ENCODE measurements at regions not wholly inside any gene's neighbourhood (a gene's known extent, or its start where the extent isn't known, plus 50 kb on each side); places are given as distances from the start of the nearest gene placed in this dataset.
A peak's percentile ranks its signal among the peaks of the same experiment; 100 is the strongest.

DNA sequence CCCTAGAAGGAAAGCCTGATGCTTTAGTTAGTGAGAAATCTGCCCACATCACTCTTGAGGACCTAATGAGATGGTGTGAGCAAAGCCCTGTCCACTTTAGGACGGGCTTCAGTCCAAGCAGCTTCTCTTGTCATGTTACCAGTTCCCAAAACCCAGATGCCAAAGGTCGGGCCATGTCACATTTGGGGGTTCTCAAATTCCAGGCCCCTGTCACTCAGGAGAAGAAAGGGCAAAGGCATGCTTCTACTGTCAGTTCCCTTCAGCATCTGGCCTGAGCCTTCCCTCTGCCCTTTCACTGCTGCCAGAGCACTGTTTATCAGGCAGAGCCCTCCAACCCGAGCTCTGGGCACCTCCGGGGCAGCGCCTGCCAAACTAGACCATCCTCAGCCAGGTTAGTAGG, 556.0 kb downstream of the BNC2 start:
- DNase-seq (ENCODE audit: low spot score) = no peak

DNA sequence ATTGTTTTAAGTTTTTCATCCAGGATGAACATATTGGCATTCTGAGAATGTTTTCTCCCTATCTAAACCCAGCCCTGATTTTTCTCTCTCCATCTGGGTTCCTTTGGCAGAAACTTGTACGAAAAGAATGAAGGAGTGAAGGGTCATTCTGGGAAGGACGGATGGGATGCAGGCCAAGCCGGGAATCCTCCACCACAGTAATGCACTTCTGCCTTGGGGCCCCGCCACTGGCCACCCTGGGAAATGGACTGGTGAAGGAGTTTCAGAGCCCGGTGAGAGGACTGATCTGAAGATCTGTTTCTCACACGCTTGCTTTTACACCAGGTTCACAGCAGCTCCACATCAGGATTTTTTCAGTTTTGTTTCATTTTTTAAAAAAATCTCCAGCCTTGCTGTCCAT, 554.8 kb downstream of the BNC2 start:
- DNase-seq (ENCODE audit: low spot score) = no peak

DNA sequence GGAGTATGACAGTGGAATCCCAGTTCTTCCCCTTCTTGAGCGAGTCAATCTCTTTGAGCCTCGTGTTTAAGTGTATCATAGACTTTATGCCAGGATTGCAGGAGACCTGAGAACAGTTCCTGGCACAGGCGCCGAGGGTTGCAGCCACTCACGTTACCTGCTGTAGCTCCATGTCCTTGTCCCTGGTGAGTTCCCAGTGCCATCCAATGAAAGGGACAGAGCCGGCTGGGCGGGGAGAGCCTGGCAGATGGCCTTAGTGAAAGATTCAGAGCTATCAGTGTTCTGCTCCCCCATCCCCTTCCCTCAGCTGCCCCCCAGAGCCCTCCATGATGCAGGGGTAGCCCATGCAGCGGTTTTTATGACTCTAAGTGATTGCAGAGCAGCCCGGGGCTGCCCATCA, 554.0 kb downstream of the BNC2 start:
- DNase-seq (ENCODE audit: low spot score) = no peak

DNA sequence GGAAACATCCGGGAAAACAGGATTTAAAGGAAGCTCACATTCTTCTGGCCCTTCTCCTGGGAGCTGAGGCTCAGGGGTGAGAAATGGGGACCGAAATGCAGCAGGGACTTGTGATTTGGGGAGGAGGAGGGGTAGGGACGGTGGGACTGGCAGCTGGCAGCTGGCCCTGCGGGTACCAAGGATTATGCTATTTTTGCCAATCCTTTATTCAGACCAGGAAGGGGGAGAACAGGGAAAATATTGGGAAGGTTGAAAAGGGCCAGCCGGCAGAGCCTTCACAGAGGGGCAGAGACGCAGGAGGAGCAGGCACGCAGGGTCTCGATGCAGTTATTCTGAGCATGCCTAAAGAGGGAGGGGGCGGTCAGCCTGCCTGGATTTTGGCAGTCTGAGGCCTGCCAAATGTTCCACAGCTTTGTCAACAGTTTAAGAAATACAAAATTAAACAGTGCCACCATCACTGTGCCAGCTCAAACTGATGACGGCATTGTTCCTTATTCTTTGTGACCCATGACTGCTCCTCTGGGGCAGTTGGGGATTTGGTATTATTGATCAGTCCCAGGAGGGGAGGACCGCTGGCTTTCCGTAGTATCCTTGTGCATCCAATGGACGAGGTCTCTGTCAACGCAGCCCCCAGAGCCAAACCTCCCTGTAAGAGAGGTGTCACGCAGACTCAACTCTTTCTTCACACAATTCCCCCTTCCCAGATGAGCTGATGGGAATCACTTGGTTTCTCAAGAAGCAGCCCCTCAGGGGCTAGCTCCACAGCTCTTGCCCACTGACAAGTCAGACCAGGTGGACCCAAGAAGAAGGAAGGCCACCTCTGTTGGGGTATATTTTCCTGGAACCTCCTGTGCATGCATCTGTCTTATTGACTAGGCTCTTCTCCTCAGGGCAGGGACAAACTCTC, 553.3 kb downstream of the BNC2 start:
- DNase-seq (ENCODE audit: low spot score) = no peak

DNA sequence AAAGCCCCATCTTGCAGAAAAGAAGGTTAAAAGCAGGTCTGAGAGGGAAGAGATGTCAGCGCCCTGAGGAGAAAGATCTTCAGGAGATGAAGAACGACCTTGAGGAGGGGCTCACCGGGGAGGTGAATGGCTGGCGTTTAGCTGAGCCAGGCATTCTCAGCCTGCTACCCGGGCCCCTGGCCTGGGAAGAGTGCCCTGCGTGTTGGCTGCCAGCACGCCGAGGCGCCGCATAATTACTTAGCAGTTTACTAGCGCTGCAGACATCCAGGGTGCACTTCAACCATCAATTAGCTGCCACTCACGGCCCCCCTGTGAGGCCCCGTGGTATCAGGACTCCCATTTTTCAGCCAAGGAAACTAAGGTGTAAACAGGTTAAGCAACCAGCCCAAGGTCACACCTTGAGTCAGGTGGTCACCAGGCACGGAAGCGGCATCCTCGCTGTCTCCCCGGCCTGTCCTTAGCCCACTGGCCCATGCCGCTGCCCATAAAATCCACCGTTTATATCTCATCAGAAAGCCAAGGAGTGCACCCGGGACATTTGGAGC, 551.9 kb downstream of the BNC2 start:
- DNase-seq (ENCODE audit: low spot score) = no peak

DNA sequence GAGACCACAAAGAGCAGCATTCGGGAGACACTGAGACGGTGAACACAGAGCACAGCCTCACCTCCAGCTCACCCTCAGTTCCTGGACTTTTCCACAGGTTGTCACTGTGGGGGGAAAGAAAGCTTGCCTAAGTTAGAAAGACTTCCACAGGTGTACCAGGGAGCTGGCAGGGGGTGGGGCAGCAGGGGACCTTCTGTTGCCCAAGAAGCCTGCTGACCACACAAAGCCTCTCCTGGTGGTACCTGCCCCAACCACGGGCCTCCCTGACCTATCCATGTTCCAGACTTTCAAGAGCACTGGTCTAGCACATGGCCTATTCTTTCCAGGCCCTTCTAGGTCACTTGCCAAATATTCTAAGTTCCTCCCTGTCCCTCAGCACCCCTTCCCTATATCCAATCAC, 550.8 kb downstream of the BNC2 start:
- DNase-seq (ENCODE audit: low spot score) = no peak

DNA sequence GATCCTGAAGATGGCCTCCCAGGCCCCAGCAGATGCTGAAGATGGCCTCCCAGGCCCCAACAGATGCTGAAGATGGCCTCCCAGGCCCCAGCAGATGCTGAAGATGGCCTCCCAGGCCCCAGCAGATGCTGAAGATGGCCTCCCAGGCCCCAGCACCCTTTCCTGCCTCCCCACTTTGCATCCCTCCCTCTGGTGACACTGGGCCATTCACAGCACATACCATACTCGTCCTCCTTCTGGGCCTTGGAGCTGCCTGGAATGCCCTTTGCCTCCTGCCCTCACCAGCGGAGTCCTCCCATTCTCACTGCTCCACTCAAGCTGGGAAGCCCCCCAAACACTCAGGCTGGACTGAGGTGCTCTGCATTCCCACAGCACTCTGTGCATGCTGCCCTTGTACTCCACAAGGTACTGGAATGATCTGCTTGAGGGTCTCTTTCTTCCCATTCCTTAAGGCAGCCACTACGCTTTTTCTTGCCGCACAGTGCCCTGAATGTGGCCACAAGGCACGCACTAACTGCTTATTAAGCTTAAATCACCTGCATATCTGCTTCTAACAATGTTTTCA, 550.0 kb downstream of the BNC2 start:
- DNase-seq (ENCODE audit: low spot score) = no peak

DNA sequence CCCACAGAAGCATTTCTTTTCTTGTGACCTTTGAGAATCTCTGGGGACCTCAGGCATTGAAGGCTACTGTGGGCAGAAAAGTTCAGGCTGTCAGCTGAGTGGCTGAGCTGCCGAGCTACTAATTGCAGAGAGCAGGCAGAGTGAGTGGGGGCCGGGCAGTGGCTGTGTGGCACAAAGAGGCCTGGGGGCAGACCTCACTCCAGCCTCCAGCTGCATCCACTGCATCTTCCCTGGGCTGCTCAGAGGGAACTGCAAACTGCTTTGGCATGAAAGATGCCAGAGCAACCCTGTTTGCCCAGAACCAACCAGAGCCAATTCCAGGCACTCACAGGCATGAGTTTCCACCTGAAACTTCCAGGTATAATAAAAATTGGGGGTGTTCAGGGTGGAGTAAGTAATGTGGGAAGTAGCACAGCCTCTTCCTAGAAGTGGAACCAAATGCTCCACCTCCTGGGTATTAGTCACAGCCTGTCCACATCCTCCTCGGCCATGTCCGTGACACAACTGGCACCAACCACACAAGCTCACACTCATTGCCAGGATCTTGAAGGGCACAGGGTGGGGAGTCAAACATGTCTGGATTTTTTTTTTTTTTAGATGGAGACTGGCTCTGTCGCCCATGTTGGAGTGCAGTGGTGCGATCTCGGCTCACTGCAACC, 548.9 kb downstream of the BNC2 start:
- peak; percentile 71 for DNase-seq (ENCODE audit: low spot score)

DNA sequence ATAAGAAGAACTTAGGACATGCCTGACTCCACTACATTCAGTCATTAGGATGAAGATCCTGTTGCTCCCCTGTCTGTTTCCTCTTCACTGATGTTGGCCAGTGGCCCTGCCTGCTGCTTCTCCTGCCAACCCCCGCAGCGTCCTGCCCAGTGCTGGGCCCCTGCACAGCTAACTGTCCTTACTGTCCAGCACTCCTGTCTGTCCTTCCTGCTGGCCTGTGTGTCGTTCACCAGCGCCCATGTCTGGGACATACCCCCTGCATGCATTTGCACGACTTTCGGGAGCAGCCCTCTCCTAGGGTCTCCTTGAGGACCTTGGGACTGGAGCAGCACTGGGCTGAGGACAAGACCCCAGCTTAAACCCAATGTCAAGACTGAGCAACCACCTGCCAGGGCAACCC, 547.6 kb downstream of the BNC2 start:
- DNase-seq (ENCODE audit: low spot score) = no peak

DNA sequence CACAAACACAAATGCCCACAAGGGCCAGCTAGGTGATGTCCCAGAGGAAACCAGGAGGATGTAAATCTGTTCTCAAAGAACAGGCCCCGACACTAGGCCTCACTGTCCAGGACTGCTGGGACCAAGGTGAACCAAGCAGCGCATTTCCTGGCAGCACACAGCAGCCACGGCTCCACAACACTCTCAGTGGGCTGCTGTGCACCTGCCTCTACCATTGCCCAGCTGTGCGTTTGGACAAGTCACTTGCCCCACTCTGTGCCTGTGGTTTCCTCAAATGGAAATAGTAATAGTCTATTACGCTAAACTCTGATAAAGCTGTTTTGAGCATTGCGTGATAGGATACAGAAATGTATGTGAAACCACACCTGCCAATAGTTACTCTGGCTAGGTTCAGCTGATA, 544.5 kb downstream of the BNC2 start:
- DNase-seq (ENCODE audit: low spot score) = no peak

DNA sequence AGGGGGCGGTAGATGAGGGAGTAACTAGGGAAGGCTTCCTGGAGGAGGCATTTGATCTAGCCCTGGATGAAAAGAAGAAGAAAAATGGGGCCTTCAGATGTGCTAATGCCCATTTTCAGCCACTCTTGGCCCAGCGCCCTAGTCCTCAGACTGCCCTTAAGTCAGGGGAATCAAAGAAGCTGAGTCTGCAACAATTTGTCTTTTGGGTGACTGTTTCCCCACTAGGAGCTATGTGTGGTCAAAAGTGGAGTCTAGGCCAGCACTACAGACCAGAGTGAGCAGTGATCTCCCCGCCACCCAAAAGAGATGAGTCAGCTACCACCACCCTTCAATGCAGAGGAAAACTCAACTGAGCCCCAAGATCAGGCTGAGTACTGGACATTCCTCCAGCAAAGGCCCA, 542.1 kb downstream of the BNC2 start:
- DNase-seq (ENCODE audit: low spot score) = no peak

DNA sequence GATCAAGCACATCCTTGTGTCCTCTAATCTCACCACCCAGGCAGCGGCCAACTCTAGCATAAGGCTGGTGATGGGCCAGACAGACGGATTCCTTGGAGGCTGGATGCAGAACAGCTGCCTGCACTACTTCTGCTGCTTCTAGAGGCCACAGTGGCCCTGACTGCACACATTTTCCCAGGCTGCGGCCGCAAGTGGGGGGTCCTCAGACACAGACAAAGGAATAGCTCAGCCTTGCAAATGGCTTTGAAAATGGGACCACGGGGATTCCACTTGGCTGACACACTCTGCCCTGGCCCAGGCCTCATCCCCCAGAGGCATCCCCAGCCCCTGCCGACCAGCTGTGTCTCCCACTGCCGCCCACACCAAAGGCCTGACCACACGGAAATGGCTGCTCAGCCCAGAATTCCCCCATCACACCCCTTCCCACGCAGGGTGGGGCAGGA, 540.8 kb downstream of the BNC2 start:
- DNase-seq (ENCODE audit: low spot score) = no peak

DNA sequence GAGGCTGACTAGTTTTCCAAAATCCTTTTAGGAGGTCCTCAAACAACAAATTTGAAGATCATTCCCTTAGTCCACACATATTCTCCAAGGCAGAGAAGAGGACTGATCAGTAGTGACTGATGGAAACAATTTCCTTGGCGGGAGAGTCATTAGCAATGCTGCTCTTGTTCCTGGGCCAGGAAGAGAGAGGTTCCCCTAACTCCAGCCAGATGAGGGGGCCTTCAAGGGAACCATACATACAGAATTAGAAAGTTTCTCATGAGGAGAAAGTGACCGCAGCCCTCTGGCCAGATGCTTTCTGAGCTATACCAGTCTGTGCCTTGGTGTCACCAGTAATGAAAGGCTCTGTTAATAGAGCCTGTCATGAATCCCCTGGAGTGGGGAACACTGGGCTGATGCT, 539.4 kb downstream of the BNC2 start:
- no peak for DNase-seq (ENCODE audit: low spot score)

DNA sequence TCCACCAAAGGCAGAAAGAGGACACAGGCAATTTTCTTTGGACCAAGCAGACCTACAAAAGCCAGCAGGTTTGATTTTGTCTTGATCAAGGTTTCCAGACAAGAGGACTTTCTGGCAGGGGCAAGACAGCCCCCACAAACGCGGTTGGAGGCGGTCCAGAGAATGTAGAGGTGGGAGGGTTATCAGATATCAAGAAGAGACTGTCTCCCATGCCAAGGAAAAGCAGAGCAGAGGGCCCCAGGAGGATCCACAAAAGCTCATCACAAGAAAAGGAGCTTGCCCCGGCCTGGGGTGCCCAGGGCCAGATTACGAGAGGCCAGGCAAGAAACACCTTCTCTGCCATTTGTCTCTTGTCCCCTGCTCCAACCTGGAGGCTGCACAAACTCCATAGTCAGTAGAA, 538.9 kb downstream of the BNC2 start:
- no peak for DNase-seq (ENCODE audit: low spot score)

DNA sequence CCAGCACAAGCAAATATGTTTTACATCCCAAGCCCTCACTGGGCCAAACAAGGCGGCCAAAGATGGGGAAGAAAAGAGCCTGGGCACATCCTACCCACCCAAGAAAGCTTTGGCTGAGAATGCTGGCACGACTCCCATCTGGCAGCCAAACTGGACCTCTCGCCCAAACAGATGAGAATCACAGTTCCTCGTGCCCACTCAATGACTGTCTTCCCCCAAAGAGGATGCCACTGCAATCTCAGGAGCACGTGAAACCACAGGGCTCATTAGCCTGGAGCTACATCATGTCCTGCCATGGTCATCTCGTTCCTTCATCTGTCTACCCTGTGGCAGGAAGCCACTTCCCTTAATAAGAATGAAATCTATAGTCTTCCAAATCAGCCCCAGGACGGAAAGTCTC, 536.8 kb downstream of the BNC2 start:
- peak; percentile 3 for DNase-seq (ENCODE audit: low spot score)

DNA sequence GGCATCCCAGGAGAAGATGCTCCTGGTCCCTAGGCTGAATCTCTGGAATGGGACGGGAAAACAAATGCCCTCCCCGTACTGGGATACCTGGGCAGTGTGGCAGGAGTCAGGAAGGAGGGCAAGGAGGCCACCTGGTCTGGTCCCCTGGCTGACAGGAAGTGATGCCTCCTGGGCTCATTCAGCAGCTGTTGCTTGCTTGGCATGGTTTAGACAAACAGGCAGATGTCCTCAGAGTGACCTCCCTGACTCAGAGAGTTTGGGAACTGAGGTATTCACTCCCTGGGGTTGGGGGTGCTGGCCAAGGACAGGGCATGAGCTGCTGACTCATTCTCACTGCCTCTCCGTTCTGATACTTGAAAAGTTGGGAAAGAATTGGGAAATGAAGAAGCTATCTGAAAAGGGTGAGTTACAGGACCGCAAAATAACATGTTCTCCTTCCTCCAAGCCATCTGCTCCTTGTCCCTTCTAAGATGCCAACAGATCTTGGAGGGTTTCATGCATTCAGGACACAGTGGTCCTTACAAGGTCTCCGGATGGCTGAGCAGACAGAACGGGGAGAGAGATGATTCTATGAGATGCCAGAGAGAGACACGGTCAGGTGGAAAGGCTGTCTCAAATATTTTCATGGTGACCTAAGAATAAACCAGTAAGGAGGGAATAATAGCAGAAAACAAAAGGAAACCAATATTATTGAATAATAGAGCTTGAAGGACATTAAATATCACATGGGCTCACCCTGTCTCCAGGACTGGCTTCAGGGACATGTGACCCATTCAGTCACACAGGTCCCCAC, 534.5 kb downstream of the BNC2 start:
- peak; percentile 47 for DNase-seq (ENCODE audit: low spot score)

DNA sequence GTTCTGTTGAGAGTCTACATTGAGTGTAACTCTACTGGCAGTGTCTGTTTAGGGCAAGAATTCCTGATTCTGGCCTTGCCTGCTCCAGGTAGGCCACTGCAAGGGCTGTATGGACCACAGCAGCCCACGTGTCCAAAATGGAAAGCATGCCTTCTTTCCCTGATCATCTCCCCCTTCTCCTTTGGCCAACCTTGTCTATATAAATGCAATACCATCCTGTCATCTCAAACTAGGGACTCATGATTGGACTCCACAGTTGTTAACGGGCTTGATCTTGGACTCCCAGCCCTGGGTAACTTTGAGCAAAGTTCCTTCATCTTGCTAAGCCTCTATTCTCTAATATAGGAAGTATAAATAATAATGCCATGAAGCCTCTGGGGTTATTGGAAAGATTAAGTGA, 533.6 kb downstream of the BNC2 start:
- no peak for DNase-seq (ENCODE audit: low spot score)

DNA sequence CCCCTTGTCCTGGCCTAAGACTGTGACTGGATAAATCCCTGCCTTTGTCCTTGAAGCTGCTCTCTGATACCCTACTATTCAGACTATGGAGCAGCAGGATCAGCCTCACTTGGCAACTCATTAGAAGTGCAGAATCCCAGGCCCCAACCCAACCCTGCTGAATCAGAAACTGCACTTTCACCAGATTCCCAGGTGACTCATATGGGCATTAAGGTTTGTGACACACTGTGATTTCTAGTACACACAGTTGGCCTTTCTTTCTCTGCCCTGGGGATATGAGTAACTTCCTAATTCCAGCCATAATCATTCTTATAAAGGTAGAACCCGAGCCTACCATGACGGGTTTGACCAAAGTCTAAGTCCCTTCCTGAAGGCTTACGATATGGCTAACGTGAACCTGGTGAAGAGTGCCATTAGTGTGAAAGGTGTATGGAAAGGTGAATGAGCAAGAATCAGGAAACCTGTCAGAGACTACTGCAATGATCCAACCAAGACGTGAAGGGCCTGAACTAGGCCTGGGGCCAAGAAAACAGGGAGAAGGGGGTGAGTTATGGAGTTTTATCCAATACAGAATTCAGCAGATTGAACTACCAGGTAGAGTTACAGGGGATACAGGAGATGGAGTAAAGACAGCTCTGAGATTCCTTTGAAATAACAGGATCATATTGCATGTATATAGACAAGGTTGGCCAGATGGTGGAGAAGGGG, 533.0 kb downstream of the BNC2 start:
- peak; percentile 51 for DNase-seq (ENCODE audit: low spot score)

DNA sequence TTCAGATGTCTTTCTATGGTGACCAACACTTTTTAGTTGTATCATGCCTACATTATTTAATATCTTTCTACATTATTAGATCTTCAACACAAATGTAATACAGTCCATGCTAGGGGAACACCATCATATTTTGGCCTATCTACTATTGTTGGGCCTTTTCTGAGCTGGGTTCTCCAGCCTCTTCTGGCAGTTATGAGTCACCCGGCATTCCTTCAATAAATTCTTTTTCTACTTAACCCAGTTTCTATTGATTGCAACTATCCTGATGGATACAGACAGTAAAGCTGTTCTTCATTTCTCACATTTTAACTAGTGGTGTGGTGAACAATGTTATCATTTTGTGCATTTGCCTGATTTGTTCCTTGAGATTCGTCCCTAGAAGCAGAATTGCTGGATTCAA, 529.3 kb downstream of the BNC2 start:
- peak; percentile 13 for DNase-seq (ENCODE audit: low spot score)

DNA sequence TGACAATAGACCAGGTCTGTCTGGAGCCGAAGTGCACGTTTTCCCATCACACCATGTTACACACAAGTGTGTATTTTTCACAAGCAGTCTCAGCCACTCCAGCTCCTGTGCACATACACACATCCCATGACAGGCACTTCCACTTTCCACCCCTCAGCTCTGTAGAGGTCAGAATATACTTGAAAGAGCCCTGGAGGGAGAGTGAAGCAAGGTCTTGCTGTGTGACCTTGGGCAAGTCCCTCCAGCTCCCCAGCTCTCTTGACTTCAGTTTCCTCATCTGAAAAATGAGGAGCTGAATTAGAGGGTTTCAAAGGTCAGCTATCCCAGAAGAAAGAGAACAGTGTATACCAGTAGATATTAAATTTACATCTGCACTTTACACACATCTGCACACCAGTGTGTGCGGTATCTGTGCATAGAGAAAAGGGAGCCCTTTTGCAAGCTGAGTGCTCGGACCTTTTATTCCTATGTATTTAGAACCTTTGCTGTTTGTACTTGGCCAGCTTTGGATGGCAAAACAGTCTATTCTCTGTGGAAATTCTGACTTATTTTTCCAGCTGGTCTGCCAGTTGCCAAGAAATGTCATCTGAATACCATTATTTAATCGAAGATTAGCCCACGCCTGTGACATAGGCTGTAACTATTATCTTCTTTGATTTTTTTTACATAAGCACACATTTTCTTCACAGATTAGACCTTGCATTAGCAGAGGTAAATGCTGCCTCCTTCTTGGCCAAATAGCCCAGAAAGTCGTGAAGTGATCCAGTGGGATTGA, 528.0 kb downstream of the BNC2 start:
- DNase-seq (ENCODE audit: low spot score) = no peak
